Testis (tissue), 2 donors: ENCODE measurements at regions not wholly inside any gene's neighbourhood (a gene's known extent, or its start where the extent isn't known, plus 50 kb on each side); places are given as distances from the start of the nearest gene placed in this dataset.

ENCODE experiments used
- POLR2A ChIP-seq: fragments of 450-650 bp; IDR thresholded peaks from one replicate; pipeline ENCODE4 v1.6.1; 2017; ENCODE audit warnings: antibody characterized with exemption, mild to moderate bottlenecking, moderate library complexity
- TF ChIP-seq, protein P1 (sequence below), 3 experiments: fragments of 450-650 bp in 2 of 3; fragments of 200-600 bp in 1 of 3; sonication (generic) in 1 of 3; IDR thresholded peaks; one replicate each; pipeline ENCODE4 v1.5.1; 2016 to 2019; ENCODE audit warnings: antibody characterized with exemption in 3 of 3, mild to moderate bottlenecking in 2 of 3, moderate library complexity in 1 of 3

DNA sequence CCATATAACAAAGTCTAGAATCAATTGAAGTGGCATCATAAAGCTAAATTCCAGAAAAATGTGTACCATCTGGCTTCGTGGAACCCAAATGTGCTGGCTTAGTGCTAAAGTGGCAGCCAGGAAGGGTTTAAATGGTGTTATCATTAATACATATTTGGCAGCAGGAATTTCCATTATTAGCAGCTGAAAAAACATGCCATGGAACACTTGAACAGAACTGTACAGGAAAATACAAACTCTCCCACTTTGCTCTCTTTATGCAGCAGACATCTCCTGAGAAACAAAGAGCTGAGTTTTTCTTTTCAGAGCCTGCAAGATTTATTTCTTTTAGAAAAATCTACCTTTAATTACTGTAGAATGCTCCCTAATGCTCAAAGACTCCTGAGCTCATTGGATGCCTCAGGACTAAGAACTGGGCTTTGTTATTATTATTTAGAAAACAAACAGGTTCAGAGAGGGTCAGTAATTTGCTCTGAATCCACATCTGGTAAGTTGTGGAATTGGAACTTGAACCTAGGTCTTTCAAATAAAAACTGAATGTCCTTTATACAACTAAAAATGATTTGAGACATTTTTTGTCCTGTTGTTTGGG lies 179.0 kb downstream of the LACC1 start:
- no peak for TF ChIP-seq POLR2A
- TF ChIP-seq, protein P1, sequence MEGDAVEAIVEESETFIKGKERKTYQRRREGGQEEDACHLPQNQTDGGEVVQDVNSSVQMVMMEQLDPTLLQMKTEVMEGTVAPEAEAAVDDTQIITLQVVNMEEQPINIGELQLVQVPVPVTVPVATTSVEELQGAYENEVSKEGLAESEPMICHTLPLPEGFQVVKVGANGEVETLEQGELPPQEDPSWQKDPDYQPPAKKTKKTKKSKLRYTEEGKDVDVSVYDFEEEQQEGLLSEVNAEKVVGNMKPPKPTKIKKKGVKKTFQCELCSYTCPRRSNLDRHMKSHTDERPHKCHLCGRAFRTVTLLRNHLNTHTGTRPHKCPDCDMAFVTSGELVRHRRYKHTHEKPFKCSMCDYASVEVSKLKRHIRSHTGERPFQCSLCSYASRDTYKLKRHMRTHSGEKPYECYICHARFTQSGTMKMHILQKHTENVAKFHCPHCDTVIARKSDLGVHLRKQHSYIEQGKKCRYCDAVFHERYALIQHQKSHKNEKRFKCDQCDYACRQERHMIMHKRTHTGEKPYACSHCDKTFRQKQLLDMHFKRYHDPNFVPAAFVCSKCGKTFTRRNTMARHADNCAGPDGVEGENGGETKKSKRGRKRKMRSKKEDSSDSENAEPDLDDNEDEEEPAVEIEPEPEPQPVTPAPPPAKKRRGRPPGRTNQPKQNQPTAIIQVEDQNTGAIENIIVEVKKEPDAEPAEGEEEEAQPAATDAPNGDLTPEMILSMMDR (IDR thresholded peaks at IDR 0.05), result no peak
